Stromal cell of bone marrow (primary cell): ENCODE measurements at regions not wholly inside any gene's neighbourhood (a gene's known extent, or its start where the extent isn't known, plus 50 kb on each side); places are given as distances from the start of the nearest gene placed in this dataset.

Experiments used
- DNase-seq: peaks from one replicate; pipeline ENCODE4 v3.0.0-alpha.2; 2012; ENCODE audit warnings: low read depth

- no peak for DNase-seq
Observed at GRCh38 chr22:48559647-48560388, 1267.9 kb downstream of the BRD1 start.

GRCh38 chr22:48558606-48559402 lies 1268.9 kb downstream of the BRD1 start:
- DNase-seq, result no peak

DNA sequence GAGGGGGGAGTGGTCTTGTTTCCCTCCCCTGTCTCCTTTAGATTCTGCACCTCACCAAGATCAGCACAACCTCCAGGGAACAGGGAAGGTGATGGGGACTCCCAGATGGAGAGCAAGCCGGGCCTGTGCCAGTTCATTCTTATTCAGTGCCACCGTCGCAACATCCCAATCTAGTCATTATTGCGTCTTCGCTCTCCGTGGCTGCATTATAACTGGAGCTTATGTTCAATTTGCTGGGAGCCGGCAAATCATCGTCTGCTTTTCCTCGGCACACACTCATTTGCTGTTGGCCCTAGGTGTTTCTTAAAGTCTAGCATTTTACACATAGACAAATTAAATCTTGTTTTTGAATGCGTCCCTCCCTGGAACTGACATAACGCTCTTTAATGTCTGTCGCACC lies 1269.7 kb downstream of the BRD1 start:
- DNase-seq, result no peak

DNA sequence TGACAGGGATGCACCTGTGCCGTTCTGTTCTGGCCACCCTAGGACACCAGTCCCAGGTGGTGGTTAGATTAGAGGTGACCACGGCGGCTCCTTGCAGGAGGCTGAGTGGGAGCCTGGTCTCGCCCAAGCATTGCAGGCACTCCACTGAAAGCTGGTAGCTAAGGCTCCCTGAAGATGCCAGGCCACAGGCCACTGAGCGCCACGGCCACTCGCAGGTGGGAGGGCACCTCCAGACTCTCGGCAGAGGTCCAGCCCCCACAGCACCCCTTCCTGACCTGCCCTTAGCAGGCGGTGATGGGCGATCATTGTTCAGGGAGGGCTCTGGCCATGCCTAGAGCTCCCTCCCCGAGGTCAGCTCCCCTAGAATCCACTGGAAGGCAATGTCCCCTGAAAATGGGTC lies 1270.2 kb downstream of the BRD1 start:
- DNase-seq, result no peak

DNA sequence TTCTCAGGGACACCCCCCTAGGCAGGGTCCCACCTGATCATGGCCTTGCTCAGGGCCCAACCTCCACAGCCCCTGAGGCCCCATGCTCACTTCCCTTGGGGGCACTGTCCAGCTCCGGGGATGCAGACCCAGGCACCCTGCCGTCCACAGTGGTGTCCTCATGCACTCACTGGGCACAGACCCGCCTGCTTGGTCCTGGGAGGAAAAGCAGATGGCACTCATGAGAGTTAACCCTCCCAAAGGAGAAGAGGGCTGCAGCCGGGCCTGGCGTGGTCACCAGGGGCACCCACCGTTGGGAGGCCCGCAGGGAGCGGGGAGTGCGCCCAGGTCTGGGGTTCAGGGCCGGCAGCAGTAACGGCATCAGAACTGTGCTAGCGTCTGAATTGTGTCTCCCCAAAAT lies 1270.9 kb downstream of the BRD1 start:
- no peak for DNase-seq

DNA sequence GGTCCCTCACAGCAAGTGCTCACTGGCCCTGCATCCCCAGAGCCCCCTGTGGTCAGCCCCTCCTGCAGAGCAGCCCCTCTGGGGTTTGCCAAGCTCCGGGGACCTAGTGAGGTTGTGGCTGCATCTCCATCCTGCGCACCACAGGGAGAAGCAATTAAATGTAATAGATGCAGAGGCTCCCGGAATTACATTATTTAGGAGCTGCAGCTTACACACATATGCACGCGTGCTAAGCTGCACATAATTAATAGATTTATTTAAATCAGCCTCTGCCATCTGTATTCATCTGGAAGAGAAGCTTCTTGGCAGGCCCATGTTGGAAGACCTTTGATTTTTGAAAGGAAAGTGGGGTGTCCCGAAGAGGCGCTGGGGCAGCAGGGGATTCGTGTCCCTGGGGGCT lies 1271.5 kb downstream of the BRD1 start:
- DNase-seq, result no peak

DNA sequence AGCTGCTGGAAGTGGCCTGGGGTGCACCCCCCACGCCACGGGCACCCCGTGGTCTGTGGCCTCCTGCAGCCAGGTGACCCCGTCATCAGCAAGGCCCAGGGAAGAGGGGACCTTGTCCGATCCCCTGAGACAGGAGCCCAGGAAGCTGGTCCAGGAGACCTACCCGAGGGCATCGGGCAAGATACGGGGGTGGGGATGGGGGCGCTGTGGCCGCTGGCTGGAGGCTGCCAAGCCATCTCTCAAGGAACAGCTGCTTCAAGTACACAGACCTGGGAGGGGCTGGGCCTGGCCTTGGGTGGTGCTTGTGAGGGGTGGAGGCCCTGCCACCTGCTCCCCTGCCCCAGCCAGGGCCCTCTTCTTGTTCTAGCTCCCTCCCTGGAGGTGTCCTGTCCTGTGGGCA lies 1272.1 kb downstream of the BRD1 start:
- no peak for DNase-seq

- DNase-seq, result no peak
Observed at GRCh38 chr22:48554893-48555572, 1272.6 kb downstream of the BRD1 start.

DNA sequence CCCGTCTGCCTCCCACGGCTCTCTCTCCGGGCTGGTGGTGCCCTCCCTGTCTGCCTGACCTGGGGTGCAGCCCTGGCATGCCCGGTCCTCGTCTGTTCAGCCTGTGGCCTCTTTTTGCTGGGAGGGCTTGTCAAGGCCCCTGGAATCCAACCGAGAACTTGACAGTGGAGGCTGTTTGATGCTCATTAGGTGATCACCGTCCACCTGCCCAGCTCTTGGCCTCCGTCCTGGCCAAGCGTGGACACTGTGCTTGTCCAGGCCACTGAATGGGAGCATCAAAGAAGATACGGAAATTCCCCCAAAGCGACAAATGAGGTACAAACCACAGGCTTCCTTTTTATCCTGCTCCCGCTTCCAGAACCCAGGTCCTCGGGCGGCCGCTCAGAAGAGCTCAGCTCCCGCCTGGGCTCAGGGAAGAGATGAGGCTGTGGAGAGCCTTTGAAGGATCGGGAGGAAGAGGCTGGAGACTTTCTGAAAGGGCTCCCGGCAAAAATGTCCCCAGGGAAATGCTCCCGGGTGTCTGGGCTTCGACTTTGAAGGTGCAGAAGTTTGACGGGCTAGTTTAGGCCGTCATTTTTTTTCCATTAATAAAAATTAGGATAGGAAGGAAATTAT lies 1273.9 kb downstream of the BRD1 start:
- DNase-seq, result no peak

GRCh38 chr22:48553119-48553518 lies 1274.6 kb downstream of the BRD1 start:
- DNase-seq, result no peak

DNA sequence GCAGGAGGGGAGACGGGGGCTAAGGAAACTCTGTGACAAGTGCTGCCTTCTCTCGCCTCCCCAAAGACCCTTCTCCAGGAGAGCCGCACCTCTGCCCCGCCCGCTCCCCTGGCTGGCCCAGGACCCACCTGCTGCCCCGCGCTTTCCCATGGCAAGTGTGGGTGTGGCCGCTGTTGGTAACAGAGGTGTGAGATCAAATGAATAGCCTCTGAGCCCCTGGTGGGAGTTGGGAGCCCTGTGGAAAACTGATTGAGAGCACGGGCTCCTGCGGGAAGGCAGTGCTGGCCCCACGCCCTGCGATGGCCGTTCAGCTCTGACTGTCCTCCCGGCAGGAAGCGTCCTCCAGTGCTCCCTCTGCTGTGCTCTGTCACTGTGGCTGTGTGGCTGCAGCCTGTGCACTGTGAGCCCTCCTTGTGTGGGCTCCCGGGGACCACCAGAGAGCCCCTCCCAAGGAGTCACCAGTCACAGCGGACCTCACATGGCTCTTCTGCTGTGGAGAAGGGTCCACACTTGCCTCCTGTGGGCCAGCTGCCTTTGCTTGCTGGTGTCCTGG lies 1275.9 kb downstream of the BRD1 start:
- DNase-seq, result no peak

DNA sequence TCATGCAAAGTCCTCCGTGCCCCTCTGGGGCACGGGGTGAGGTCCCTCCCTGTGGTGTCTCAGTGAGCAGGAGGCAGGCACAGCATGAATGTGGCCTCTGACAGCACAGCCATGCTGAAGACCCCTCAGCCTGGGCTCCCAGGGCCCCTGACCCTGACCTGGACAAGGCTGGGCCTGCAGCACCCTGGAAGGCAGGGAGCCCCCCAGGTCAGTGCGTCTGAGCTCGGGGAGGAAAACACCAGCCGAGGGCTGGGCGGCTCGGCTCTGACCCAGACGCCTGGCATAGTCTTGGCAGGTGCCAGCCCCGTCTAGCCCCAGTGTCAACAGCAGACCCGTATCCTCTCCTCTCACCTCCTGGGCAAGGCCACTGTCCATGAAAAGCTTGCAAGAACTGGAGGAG lies 1276.6 kb downstream of the BRD1 start:
- no peak for DNase-seq

- DNase-seq, result no peak
Observed at GRCh38 chr22:48548391-48548790, 1279.3 kb downstream of the BRD1 start.

DNA sequence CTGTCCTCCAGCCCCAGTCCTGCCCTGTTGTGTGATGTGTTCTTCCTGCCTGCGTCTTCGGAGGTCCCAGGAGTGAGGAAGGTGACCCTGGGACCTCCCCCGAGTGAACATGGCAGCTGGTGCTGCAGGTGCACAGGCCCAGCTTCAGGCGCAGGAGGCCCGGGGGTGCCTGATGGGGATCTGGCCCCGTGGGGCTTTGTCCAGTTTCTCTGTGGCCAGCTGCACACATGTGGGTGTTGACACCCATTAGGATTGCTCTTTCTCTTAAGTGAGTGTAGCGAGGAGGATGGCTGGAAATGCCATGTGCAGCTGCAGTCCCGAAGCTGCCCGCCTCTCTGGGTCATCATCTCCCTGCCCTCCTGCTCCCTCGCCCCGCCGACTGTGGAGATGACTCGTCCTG lies 1279.7 kb downstream of the BRD1 start:
- DNase-seq, result no peak

DNA sequence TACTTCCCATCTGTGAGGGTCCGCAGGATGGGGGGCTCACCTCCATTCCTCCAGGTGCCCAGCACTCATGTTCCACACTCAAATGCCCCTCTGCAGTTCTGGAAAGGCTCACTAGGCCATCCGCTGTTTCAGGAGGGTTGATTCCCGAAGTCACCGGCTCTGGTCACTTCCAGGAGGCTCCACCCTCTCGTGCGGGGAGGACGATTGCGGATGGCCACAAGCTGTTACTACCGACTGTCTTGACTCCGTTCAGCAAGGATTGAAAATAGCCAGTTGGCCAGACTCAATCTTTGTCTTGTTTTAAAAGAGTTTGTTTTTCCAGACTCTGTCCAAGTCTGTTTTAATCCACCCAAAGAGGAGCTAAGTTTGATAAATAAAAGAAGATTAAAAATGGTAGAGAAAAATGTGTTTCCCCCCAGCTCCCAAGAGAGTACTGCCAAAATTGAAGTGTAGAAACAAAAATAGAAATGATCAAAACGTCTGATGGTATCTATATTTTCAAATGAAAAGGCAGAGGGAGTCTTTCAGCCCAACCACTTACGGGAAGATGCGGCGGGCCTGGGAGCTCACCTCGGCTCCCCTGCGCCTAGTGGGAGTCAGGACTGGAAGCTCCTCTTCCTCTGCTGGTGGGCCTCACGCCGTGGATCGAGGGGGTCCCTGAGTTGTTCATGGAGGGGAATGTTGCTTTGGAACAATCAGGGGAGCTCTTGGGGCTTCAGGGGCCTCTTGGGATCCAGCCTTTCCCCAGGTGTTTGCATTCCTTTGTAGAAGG lies 1280.8 kb downstream of the BRD1 start:
- DNase-seq, result no peak

DNA sequence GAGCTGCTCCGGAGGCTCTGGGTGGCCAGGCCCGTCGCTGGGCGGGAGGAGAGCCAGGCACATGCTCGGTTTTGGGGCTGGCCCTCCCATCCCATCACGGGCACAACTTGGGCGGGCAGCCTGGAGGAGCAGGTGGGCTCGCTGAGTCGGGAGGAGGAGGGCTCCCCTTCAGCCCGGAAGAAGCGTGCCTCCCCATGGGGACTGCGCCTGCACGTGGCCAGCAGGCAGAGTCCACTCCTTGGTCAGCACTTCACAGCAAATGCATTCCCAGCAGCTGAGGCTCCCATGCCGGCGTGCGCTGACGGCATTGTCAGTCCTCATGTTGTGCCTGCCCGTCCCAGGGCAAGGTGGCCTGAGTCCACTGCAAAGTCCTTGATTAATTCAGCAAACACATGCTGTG lies 1281.7 kb downstream of the BRD1 start:
- no peak for DNase-seq

GRCh38 chr22:48541401-48542098 lies 1286.1 kb downstream of the BRD1 start:
- no peak for DNase-seq

GRCh38 chr22:48539261-48539660 lies 1288.4 kb downstream of the BRD1 start:
- DNase-seq, result no peak

- DNase-seq, result no peak
Observed at GRCh38 chr22:48538291-48538820, 1289.3 kb downstream of the BRD1 start.

- no peak for DNase-seq
Observed at GRCh38 chr22:48537343-48537680, 1290.4 kb downstream of the BRD1 start.
